HEK293T (cell line): ENCODE measurements at regions not wholly inside any gene's neighbourhood (a gene's known extent, or its start where the extent isn't known, plus 50 kb on each side); places are given as distances from the start of the nearest gene placed in this dataset.

ENCODE experiments used
- ELF4 ChIP-seq: fragments of 450-650 bp; IDR thresholded peaks from 2 replicates; pipeline ENCODE4 v1.6.1; 2017; ENCODE audit warnings: antibody characterized with exemption
- FOXA1 ChIP-seq: fragments of 450-650 bp; IDR thresholded peaks from 2 replicates; pipeline ENCODE4 v1.6.1; 2016; ENCODE audit warnings: mild to moderate bottlenecking
- L3MBTL2 ChIP-seq: fragments of 450-650 bp; conservative IDR thresholded peaks from 2 replicates; pipeline ENCODE4 v1.6.1; 2016; ENCODE audit warnings: mild to moderate bottlenecking
- PKNOX1 ChIP-seq: fragments of 450-650 bp; IDR thresholded peaks from 2 replicates; pipeline ENCODE4 v1.6.1; 2016
- SP1 ChIP-seq: fragments of 450-650 bp; IDR thresholded peaks from 2 replicates; pipeline ENCODE4 v1.6.1; 2017
- SUZ12 ChIP-seq: fragments of 450-650 bp; IDR thresholded peaks from 2 replicates; pipeline ENCODE4 v1.6.1; 2016; ENCODE audit warnings: mild to moderate bottlenecking
- ZNF384 ChIP-seq: fragments of 450-650 bp; IDR thresholded peaks from 2 replicates; pipeline ENCODE4 v1.6.1; 2016

GRCh38 chr1:186569856-186570255 is 108.9 kb upstream of the PDC start:
- TF ChIP-seq PKNOX1 (no peak), L3MBTL2 (no peak), SP1 (no peak), SUZ12 (no peak), ELF4 (no peak), ZNF384 (no peak), FOXA1 (no peak)
